Transverse colon (tissue), 4 donors: ENCODE measurements at regions not wholly inside any gene's neighbourhood (a gene's known extent, or its start where the extent isn't known, plus 50 kb on each side); places are given as distances from the start of the nearest gene placed in this dataset.

Source experiments
- DNase-seq: peaks from one replicate; pipeline ENCODE4 v3.0.0-alpha.2; 2019
- H3K27ac ChIP-seq, 4 donors: fragments of 200-600 bp; sonication (generic); 2 replicates each; pipeline ENCODE4 v1.5.1; 2016 to 2018; ENCODE audit warnings: inconsistent platforms in 4 of 4
- H3K27me3 ChIP-seq: fragments of 200-600 bp; sonication (generic); 2 replicates; pipeline ENCODE4 v1.5.1; 2017; ENCODE audit warnings: inconsistent platforms
- H3K36me3 ChIP-seq, 4 donors: fragments of 200-600 bp; sonication (generic); 2 replicates each; pipeline ENCODE4 v1.5.1; 2017 to 2019; ENCODE audit warnings: inconsistent platforms in 4 of 4
- H3K4me1 ChIP-seq, 4 donors: fragments of 200-600 bp; sonication (generic); 2 replicates each; pipeline ENCODE4 v1.5.1; 2017 to 2020; ENCODE audit warnings: inconsistent platforms in 4 of 4
- H3K4me3 ChIP-seq, 4 donors: fragments of 200-600 bp; sonication (generic); 1 replicate in 1 of 4; 2 replicates in 3 of 4; pipeline versions ENCODE4 v1.5.1 to v1.6.1; 2017 to 2019; ENCODE audit warnings: inconsistent platforms in 4 of 4
- H3K9me3 ChIP-seq, 2 donors: fragments of 200-600 bp; sonication (generic); 2 replicates each; pipeline ENCODE4 v1.5.1; 2017 to 2019; ENCODE audit warnings: inconsistent platforms in 2 of 2
- EP300 ChIP-seq: sonication (generic); formaldehyde crosslinking; IDR thresholded peaks from one replicate; pipeline ENCODE4 v1.6.1; 2017; ENCODE audit warnings: antibody characterized with exemption, low read depth
- POLR2A ChIP-seq: fragments of 450-650 bp; IDR thresholded peaks from one replicate; pipeline ENCODE4 v1.6.1; 2016; ENCODE audit warnings: antibody characterized with exemption, mild to moderate bottlenecking, moderate library complexity
- POLR2AphosphoS5 ChIP-seq, 3 donors: sonication (generic); formaldehyde crosslinking; IDR thresholded peaks; one replicate each; pipeline ENCODE4 v1.6.1; 2016; ENCODE audit warnings: antibody characterized with exemption in 3 of 3
- WGBS, 2 donors: methylation state at CpG; one replicate each; pipeline ENCODE4 v1.1.5; 2018; ENCODE audit warnings: low coverage in 1 of 2; 5-methylcytosine and 5-hydroxymethylcytosine counted together
- in situ Hi-C, 4 donors: fragments of 200-750 bp; cut with MboI; loops; one replicate each; pipeline versions ENCODE4 v1.15.0 to v1.15.1; 2017; ENCODE audit warnings: low sequenced_read_pairs in 3 of 4, low pct_ligation_motif_present in 1 of 4, low pct_unique_long_range_greater_than_20kb in 1 of 4
- intact Hi-C: fragments of 100-400 bp; cut with DNase I; formaldehyde crosslinking; loops from one replicate; pipeline ENCODE4 v1.15.1; 2023; ENCODE audit warnings: low total_unique reads
- TF ChIP-seq, protein P1 (sequence below), 5 experiments: fragments of 200-600 bp in 3 of 5; fragments of 450-650 bp in 2 of 5; sonication (generic) in 3 of 5; IDR thresholded peaks; 1 replicate in 2 of 5; 2 replicates in 3 of 5; pipeline ENCODE4 v1.5.1; 2016 to 2017; ENCODE audit warnings: antibody characterized with exemption in 5 of 5, inconsistent platforms in 3 of 5, mild to moderate bottlenecking in 2 of 5, moderate library complexity in 1 of 5

DNA sequence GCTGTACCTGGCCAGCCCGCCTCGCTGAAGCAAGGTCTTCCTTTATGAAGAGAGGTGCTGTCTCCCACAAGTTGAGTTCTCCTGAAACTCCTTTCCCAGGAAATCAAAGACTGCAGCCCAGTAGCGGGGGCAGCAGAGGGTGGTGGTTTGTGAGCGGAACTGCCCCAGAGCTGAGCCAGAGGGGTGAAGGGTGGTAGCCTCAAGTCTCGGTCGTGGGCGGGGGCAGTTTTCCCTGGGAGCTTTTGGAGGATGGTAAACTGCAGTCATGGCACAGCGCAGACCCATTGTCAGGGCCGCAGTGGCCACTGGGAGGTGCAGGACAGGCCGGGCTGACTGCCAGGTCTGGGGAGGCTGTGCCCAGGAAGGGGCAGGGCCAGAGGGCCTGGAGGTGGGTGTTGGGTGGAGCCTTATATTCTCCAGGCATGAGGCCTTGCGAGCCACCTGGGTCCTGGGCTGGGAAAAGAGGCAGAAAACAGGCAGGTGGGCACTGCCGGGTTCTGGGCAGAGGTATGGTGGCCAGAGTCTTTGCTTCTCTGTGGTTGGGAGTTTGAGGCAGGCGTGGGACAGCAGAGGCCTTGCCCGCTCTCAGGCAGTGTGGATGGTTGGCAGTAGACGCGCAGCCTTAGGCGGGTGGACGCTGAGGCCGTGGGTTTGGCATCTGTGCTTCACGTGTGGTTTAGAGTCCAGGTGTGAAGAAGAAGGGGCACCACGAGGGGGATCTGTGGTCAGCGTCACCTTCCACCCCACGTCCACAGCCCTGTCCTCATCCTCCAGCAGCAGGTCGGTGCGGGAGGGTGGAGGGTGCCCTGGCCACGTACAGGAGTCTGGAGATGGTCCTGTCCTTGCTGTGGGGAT is 1176.4 kb downstream of the BRD1 start:
- no peaks in the 10 kb centered on the region for H3K27me3 ChIP-seq
- H3K4me3 ChIP-seq, result no peak overlapping the region
- TF ChIP-seq POLR2A, result no peak
- no peak for TF ChIP-seq POLR2AphosphoS5 (IDR thresholded peaks at IDR 0.05)
- TF ChIP-seq EP300, result no peak
- TF ChIP-seq, protein P1, sequence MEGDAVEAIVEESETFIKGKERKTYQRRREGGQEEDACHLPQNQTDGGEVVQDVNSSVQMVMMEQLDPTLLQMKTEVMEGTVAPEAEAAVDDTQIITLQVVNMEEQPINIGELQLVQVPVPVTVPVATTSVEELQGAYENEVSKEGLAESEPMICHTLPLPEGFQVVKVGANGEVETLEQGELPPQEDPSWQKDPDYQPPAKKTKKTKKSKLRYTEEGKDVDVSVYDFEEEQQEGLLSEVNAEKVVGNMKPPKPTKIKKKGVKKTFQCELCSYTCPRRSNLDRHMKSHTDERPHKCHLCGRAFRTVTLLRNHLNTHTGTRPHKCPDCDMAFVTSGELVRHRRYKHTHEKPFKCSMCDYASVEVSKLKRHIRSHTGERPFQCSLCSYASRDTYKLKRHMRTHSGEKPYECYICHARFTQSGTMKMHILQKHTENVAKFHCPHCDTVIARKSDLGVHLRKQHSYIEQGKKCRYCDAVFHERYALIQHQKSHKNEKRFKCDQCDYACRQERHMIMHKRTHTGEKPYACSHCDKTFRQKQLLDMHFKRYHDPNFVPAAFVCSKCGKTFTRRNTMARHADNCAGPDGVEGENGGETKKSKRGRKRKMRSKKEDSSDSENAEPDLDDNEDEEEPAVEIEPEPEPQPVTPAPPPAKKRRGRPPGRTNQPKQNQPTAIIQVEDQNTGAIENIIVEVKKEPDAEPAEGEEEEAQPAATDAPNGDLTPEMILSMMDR (IDR thresholded peaks at IDR 0.05), result no peak
- H3K36me3 ChIP-seq, result no peaks in the 10 kb centered on the region
- H3K9me3 ChIP-seq, result no peaks in the 10 kb centered on the region
- whole genome bisulfite sequencing, 2 donors, result 79% methylated on average over 26 of the region's 26 CpGs; no CpG with 5 or more reads in 1 of the 2 donors
- in situ Hi-C loops, result no loop called here
- DNase-seq, result no peak
- H3K4me1 ChIP-seq, result no peaks in the 10 kb centered on the region
- intact Hi-C loops, result no loop called here
- H3K27ac ChIP-seq, result no peak overlapping the region

DNA sequence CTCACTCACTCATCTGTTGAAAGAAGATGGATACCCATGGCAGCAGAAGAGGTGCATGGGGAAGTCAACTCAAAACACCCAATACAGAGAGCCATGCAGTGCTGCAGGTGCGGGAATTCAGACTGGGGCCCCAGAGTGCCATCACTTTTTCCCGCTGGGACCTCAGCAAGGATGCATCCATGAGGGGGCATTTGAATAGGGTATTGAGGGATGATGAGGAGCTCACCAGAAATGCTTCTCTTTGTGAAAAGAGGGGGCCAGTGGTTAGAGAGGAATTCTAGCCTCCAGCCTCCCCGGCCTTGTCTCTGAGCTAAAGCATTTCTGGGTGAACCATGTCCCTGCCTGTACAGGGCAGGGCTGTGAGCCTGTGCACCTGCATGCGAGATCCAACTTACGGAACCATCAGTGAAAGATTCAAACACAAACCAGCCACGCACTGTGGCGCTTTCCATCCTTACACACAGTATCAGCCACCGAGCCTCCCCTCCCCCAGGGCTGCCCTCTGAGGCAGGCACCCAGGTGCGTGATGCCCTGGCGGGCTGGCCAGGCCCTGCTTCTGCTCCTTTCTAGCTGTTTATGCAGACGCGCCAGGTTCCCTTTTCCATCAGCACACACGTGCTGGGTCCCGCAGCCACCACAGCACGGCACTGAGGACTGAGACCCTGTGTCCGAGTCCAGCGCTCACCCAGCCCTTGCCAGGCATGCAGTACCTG is 1177.2 kb downstream of the BRD1 start:
- in situ Hi-C loops, result no loop called here
- H3K27ac ChIP-seq, result no peak overlapping the region
- no peak for DNase-seq
- TF ChIP-seq, protein P1 (IDR thresholded peaks at IDR 0.05), result no peak
- WGBS, 2 donors, result 89 to 95% methylated on average over 7 to 17 of the region's 17 CpGs
- no peak overlapping the region for H3K4me3 ChIP-seq
- no peaks in the 10 kb centered on the region for H3K27me3 ChIP-seq
- no peaks in the 10 kb centered on the region for H3K4me1 ChIP-seq
- no peaks in the 10 kb centered on the region for H3K36me3 ChIP-seq
- H3K9me3 ChIP-seq, result no peaks in the 10 kb centered on the region
- intact Hi-C loops, result no loop called here

DNA sequence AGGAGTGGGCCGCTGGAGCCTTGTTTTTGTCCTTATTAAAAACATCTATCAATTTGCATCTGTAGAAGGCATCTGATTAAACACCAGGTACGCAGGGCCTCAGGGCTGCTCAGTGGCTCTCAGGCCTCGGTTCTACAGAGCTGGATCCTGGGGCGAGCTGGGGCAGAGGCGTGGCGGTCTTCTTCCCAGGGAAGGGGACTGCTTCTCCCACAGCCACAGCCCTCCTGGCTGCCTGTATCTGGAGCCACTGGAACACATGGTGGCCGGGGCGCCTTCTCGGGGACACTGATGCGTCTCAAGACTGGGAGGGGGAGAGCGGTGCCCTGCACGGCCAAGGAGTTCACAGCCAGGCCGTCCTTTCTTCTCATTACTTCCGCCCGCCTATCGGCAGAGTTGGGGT is 1178.2 kb downstream of the BRD1 start:
- WGBS, 2 donors, result 89% methylated on average over 16 of the region's 16 CpGs; no CpG with 5 or more reads in 1 of the 2 donors
- intact Hi-C loops, result no loop called here

DNA sequence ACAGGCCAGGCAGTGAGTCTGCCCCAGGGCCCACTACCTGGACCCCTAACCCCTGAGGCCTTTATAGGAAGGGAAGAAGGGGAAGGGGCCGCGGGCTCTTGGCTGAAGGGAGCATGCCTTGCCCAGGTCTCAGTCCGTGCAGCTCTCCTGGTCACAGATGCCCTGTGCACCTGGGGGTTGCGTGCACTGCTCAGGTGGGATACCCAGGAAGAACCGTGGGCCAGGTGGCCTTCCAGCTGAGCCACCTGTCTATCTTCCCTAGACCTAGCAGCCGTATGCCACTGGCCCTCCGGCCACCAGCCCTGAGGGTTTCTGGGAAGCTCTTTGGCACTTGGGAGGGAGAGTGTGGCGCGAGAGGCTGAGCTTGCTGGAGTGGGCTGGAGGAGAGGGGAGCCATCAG is 1178.6 kb downstream of the BRD1 start:
- 84% methylated on average over 7 of the region's 9 CpGs; no CpG with 5 or more reads in 1 of the 2 donors for WGBS, 2 donors
- H3K9me3 ChIP-seq, result no peaks in the 10 kb centered on the region
- H3K27me3 ChIP-seq, result no peaks in the 10 kb centered on the region
- no peak overlapping the region for H3K27ac ChIP-seq
- intact Hi-C loops, result no loop called here
- H3K36me3 ChIP-seq, result no peaks in the 10 kb centered on the region
- no peaks in the 10 kb centered on the region for H3K4me1 ChIP-seq
- in situ Hi-C loops, result no loop called here
- H3K4me3 ChIP-seq, result no peak overlapping the region
- TF ChIP-seq POLR2AphosphoS5 (IDR thresholded peaks at IDR 0.05) (no peak), EP300 (no peak), POLR2A (no peak)
- TF ChIP-seq, protein P1 (IDR thresholded peaks at IDR 0.05), result no peak
- no peak for DNase-seq

More for the DNA sequence above, 1178.2 kb downstream of the BRD1 start:
- H3K4me1 ChIP-seq, result no peaks in the 10 kb centered on the region
- TF ChIP-seq POLR2AphosphoS5 (IDR thresholded peaks at IDR 0.05) (no peak), POLR2A (no peak), EP300 (no peak)
- TF ChIP-seq, protein P1 (IDR thresholded peaks at IDR 0.05), result no peak
- H3K9me3 ChIP-seq, result no peaks in the 10 kb centered on the region
- in situ Hi-C loops, result no loop called here
- no peak overlapping the region for H3K27ac ChIP-seq
- H3K4me3 ChIP-seq, result no peak overlapping the region
- no peak for DNase-seq
- H3K36me3 ChIP-seq, result no peaks in the 10 kb centered on the region
- H3K27me3 ChIP-seq, result no peaks in the 10 kb centered on the region
